GM23248 (cell line): ENCODE measurements at regions not wholly inside any gene's neighbourhood (a gene's known extent, or its start where the extent isn't known, plus 50 kb on each side); places are given as distances from the start of the nearest gene placed in this dataset.

ENCODE experiments used
- EZH2 ChIP-seq: fragments of 200-600 bp; sonication (generic); IDR thresholded peaks from 2 replicates; pipeline ENCODE4 v1.6.1; 2018; ENCODE audit warnings: antibody characterized with exemption, mild to moderate bottlenecking; ENCODE audit not compliant: insufficient read depth, poor library complexity, severe bottlenecking
- EZH2phosphoT487 ChIP-seq: fragments of 200-600 bp; sonication (generic); IDR thresholded peaks from 2 replicates; pipeline ENCODE4 v1.6.1; 2018; ENCODE audit warnings: antibody characterized with exemption, moderate library complexity, mild to moderate bottlenecking, low read depth; ENCODE audit not compliant: insufficient read depth

DNA sequence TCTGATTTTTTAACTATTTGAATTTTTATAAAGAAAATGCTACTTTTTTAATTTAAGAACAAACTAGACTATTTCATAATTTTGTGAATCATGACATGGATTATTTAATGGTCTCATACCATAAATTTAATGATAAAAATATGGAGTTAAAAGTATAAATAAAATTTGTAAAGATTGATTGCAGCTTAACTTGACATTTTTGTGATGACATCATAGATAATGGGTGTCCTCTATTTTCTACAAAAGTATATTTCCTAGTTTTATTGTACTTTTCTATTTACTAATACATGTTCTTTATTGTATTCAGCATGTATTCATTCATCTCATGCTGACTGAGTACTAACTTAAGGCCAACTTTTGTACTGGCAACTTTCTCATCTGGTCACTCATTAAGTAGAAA, 1096.5 kb downstream of the NR2F1-AS1 start:
- TF ChIP-seq EZH2 (no peak), EZH2phosphoT487 (no peak)
